T1000 (cell line): ENCODE measurements at regions not wholly inside any gene's neighbourhood (a gene's known extent, or its start where the extent isn't known, plus 50 kb on each side); places are given as distances from the start of the nearest gene placed in this dataset.
"Not testable (repeated sequence)": the region's sequence is repeated elsewhere in the genome, so short reads cannot be mapped to it uniquely, and the experiment has no call there.

Experiments
- DNase-seq: peaks from one replicate; lab custom pipeline; 2025; ENCODE audit warnings: mixed read lengths; lab: John Stamatoyannopoulos, UW

DNA sequence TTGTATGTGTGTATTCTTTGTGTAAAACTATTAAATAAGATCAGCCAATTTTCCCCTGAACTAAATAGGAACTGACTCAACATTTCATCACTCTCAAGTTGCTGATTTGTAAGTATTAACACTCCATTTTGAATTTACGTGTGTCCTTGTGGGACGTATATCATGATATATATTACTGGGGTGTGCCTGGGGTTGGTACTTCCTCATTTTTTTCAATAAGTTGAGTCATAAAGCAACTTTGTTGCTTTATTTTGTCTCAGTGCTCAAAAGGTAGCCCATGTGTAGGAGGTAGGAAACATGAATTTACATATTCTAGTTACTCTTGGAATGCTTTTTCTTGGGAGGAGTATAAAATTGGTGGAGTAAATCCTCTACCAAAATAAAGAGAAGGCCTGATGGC, 193.9 kb upstream of the RAG2 start:
- no peak for DNase-seq

DNA sequence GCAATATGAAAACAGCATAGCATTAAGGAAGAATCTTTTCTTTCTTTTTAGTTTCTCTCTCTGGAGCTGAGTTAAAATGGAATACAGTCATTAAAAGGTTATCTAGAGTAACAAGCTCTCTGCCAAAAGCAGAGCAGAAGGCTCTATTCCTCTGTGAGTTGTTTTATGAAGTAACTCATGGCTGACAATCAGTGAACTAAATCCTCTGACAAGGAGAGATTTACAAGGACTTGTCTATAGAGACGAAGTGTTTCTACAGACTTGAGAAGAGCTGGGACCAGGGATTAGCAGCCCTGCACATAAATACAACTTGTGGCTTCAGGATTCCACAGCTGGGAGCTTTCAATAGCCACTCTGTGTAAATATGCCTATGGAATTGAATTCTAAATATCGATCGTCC, 192.5 kb upstream of the RAG2 start:
- DNase-seq, result no peak

DNA sequence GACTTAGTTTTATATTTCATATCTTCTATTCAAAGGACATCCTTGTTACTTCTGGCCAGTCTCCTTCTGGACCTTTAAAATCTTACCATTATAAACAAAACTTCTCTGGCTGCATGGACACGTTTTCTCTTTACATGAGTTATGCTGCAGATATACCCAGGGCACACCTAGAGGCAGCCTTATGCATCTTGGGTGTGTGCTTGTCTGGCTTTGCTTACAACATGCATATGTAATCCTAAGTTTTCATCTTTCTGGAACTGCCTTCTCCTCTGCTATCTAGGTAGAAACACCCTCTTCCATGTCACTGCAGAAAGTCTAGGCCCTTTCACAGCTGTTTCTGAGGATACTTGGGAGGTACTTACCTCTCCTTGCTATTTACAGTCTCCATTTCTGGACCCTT, 185.8 kb upstream of the RAG2 start:
- no peak for DNase-seq

DNA sequence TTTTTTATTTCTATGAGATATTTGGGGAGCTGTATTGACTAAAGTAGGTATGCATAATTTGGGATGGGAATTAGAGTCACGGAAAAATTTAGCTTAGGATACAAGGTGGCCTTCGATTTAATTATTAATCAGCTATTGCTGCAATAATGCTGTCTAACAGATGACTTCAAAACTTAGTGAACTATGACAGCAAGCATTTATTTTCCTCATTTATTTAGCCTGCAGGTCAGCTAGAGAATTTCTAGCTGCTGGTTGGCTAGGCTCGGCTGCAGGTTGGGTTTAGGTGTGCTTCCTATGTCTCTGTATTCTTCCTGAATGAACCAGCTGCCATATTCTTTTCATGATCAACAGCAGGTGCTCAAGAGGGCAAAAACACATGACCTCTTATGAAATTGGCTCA, 181.8 kb upstream of the RAG2 start:
- no peak for DNase-seq

DNA sequence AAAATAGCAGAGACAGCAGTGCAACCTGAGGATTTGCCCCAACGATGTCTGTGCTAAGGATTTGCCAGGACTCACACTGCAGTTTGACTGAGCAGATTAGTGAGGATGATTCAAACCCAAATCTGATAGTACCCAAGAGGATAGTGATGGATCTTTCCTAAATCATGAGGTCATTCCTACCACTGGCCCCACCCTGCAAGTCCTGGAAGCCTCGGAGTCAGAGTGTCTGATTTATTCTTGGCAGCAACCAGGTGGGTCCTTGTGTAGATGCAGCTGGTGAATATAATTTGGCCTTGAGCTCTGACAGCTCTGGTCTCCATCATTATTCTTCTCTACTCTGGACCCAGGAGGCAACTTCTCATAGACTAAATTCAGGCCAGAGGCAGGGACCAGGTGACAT, 179.3 kb upstream of the RAG2 start:
- DNase-seq, result no peak

DNA sequence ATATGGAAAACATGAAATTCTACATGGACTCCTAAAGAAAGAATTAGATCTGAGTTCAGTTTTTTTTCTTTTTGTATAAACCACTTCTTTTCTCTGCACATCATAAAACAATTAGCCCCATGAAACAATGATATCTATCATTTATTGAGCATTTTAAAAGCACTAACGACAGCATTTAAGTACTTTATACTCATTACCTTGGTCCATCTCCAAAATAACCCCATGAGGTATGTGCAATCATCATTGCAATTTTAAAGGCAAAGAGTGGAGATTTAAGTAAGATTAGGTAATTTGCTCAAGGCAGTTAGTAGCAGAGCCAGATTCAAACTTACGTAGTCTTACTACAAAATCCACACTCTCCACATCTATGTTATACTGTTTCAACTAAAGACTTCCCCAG, 177.7 kb upstream of the RAG2 start:
- DNase-seq, result no peak

DNA sequence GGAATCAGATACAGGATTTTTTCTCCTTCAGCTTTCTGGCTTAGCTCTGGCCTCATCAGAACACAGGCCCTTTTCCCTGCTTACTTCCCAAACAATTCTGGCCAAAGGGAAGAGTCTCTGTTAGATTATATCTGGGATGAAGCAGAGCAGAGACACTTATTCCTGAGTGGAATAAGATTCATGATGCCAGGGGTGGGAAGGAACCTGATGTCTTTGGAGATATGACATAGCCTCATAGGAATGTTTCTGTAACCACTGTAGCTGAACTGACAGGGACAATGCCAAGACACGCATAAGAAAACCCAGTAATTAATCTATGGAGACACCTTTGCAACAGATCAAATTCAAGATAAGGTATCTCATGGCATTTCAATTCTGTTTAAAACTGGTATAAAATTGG, 177.1 kb upstream of the RAG2 start:
- DNase-seq, result peak; percentile 9

DNA sequence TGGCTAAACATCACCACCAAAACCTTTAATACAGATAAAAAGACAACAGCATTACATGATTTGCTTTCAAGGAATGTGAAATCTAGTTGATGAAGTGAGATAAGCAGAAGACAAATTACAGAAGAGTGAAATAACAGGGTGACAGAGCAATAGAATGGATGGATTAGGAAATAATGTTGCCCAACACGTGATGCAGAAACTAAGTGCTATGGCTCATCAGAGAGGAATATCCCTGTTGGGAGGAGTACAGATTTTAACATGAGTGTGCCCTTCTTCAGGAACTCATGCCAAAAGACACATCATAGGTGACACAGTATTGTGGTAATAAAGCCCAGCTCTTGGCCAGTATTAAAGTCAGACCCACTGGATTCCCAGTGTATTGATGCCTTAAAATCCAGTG, 176.6 kb upstream of the RAG2 start:
- DNase-seq, result peak; percentile 26

DNA sequence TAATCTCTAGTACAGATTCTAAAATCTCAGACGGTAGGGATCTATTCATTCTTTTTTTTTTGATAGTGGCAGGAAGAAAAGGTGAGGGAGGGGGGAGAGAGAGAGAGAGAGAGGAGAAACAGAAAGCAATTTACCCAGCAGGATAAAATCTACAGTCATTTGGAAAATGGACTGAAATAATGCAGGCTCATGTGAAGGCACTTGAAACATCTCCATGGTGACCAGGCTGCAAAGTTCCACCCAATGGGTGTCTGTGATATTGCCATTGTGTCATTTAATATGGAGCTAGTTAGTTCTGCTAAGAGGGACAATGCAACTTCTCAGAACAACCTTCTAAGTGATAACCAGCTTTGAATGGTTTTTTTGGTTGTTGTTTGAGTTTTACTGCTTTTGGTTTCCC, 165.2 kb upstream of the RAG2 start:
- no peak for DNase-seq

DNA sequence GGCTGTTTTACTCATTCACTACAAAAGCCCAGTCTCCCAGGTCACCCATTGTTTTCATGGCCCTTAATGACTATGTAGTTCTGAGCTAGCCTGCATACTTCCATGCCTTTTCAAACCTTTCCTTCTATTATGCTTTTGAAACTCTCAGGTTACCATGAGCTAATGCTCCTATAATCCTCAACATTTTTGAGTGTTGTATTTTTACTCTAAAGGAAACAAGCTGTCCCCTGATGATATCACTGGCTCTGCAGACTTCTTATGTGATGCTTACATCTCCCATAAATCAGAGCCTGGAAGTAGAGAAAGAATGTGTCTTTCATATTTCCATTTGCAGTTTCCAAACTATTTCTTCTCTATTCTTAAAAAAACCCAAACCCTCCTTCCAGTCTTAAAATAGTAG, 159.0 kb upstream of the RAG2 start:
- DNase-seq, result no peak

DNA sequence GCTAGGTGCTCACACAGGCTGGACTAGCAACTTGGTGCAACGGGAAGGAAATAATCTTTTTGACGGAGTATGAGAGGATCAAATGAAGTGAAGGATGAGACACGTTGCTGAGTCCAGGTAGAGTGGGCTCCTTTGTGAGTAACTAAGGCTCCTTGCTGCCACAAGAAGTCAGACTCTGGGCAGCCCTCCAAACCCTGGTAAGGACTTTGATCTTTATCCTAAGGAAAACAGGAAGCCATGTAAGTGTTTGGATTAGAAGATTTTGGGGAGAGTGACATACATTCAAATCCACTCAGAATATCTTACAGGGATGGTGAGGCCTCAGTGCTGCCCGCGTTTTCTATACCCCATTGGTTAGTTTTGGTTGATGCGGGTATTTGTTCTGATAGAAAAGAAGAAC, 155.9 kb upstream of the RAG2 start:
- no peak for DNase-seq

DNA sequence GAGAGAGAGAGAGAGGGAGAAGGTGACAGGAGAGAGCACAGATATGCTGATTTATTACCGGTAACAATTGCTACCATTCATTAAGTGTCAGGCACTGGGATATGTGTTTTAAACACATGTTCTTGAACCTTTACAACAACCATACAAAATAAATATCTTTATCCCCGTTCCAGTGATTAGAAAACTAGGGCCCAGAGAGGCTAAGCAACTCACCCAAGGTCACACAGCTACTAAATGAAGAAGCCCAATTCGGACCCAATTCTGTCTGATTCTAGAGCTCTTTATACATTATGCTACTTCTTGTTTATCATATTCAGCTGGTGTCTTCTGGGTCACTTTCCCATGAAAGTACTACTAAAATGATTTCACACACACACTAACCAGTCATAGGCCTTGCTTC, 154.0 kb upstream of the RAG2 start:
- no peak for DNase-seq

DNA sequence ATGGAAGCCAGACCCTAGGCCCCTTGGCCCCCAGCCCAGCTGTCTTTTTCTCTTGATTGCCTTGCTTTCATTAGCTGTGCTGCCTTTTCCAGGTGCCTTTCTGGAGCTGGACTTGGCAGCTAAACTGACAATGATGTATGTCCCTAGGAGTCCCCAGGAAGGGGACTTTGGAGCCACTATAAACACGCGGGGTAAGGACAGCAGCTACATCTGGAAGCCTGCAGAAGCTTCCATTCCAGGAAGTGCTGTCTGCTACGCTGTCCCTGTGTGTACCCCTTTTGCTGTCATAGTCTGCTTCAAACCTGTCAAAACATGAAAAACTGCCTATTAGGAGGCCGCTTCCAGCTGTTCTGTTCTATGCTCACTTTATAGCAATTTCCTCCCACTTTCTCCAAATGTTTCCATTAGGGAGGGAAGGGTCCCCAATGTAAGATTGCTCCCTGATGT, 153.3 kb upstream of the RAG2 start:
- no peak for DNase-seq

DNA sequence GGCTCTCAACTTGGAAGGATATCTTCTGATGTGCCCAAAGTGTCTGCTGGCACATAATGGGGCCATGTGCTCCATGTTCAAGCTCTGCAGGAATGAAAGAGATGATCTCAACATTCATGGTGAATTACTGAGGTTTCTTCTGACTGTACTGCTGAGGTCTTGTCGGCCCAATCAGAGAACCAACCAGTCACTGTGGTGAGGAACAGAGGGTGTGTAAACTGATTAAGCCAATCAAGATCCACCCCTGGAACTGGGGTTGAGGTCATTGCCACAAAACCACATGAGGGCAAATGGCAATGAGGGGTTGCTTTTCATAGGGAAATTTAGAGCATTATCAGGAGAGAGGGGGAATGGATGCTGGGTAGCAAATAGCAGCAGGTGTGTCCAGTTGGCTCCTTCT, 152.3 kb upstream of the RAG2 start:
- no peak for DNase-seq

DNA sequence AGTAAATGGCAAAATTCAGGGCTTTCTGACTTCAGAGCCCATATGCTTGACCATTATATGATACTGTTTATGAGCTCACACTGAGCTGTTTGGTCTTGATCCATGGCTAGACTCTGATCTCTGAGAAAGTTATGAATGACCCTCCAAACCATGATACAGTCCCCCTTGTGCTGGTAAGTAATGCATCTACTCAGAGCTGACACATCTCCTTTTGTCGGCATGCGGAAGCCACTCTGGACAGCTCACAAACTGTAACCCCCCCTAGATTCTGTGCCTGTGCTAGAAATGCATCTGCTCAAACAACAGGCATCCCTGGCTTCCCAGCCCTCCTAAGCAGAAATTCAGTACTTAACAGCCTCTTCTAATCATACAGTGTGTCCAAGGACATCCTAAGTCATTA, 150.8 kb upstream of the RAG2 start:
- DNase-seq, result no peak

DNA sequence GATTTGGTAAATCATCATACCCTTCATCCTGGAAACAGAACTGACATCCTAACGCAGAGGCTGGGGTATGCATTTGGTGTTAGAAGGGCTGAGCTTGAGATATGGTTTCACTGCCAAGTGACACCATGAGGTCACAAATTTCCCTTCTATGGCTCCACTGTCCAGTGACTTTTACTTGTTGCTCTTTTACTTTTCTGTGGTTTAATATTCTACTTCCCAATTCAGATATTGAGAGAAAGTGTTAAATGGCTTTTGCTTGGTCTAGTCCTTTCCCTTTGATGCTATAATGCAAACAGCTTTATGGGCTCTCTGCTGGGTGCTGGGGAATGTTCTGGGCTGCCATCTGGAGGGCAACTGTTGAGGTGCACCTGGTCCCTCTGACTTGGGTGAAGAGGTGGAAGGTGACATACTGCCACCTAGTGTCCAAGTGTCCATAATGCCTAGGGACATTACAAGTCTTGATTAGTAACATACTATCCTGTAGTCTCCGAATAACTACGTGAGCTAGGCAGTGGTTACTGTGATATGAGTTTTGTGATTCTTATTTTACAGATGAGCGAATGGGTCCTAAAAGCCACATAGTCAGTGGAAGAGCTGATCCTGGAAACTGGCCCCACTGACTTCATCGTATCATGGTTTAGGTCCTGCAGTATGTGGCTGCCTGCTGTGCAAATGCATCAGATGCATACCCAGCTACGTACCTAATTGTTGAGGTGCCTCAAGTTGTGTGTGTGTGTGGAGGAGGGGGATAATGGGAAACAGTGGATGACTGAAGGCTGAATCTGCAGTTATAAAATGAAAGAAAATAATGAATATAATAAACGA, 149.1 kb upstream of the RAG2 start:
- DNase-seq, result peak; percentile 84

DNA sequence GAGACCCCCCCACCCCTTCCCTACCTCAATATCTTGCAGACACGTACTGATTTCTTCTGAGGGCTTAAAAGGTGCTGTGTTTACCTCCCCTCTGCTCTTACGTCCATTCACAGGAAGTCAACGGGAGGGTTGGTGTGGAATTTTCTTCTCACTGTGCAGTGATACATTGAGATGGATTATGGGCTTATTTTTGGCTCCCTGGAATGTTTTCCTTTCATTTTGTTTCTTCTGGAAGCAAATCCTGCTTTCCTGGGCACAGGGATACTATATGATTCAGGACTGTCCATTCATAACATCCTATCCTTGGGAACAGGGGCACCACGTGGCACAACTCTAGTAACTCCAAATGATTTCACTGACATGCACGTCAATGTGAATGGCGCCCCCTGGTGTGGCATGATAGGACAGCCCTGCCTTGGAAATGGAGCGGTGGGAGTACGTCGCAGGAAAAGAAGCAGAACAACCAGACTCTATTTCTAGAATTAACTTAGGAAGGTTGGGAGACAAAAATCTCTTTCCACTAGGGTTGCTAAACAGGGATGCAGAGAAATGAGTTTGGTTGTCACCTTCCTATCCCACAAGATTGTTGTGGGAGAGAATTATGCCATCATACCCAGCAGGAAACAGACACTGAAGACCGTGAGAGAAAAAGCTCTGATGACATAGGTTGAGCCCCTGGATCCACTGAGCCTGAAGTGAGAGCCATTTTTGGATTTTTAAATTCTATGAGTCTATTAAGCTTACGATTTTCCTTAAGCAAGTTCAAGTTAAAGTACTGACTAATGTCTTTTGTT, 146.5 kb upstream of the RAG2 start:
- DNase-seq, result no peak

DNA sequence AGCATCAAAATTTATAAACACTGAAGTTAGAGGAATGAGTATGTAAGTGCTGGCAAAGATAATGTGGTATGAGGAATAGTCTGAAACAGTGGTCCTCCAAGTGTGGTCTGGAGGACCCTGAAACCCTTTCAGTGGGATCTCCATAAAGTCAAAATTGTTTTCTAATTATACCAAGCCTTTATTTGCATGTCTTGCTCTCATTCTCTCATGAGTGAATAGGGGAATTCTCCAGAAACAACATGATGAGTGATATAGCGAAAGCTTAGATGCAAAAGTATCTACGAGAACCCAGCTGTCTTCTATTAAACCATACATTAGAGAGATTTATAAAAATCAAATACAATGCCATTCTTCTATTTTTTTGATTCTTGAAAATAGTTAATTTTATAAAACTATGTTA, 145.0 kb upstream of the RAG2 start:
- DNase-seq, result no peak

DNA sequence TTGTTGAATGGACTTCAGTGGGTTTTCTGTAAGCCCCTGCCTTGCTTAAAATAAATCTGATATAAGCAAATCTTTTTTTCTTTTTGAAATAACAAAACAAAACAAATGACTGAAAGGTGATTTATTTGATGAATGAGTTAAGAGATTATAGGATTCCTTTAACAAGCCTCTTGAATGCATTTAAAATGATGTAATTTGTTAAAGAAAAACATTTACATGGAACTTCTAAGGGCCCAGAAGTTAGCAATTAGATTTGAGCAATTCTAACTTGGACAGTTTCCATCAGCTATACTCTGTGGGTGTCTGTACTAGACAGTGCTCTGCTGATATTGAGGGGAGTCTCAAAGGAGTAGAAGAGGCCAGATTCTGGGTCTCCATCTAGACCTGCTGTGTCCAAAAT, 143.5 kb upstream of the RAG2 start:
- DNase-seq, result no peak

DNA sequence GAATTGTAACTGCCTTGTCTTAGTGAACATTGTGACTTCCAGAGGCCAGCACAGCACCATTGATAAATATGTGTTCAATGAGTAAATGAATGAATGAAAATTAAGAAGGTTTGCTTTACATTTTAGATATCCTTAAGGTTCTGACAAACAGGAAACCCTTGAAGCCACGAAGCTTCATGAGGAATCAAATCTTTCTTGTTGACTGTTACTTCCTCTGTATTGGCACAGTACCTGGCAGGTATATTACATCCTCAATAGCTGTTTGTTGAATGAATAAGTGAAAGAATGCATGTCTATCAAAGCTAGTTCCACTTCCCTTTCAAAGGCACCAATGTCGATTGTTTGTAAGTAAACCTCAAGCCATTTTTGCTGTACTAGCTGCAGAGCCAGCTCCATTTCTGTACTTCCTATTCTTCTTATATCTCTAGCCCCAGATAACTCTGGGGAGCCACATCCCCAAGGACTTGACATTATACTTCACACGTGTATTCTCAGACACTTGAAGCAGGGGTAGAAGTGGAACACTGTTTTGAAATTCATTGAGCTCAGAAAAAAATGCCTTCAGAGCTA, 140.3 kb upstream of the RAG2 start:
- no peak for DNase-seq

DNA sequence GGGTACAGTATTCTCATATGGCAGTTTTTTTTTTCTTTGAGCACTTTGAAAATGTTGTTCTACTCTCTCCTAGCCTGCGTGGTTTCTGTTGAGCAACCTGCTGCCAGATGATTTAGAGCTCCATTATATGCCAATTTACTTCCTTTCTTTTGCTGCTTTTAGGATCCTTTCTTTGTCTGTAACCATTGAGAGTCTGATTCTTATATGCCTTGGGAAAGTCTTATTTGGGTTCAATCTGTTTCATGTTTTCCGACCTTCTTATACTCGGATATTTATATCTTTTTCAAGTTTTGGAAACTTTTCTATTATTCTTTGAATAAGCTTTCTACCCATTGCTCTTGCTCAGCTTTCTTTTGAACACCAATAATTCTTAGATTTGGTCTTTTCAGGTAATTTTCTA, 138.1 kb upstream of the RAG2 start:
- DNase-seq, result no peak

DNA sequence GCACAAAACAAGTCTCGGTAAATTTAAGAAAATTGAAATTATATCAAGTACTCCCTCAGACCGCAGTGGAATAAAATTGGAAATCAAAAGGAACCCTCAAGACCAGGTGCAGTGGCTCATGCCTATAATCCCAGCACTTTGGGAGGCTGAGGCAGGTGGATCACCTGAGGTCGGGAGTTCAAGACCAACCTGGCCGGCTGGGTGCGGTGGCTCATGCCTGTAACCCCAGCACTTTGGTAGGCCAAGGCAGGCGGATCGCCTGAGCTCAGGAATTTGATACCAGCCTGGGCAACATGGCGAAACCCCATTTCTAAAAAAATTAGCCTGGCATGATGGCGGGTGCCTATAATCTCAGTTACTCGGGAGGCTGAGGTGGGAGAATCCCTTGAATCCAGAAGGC, 135.7 kb upstream of the RAG2 start:
- not testable (repeated sequence) for DNase-seq

DNA sequence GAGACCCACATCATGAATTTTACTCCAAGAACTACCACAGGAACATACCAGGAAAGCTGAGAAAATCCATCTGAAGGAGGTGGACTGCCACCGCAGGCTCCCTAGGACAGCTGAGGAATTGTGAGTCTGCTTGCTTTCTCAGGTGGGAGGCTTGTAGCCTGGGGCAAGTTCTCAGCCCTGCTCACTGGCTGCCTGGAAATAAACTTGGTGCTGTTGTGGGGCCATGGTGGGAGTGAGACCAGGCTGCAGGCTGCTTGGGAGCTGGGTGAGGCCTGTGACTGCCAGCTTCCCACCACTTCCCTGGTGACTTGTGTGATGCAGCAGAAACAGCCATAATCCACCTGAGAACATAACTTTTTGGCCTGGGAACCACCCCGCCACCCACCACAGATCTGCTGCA, 132.7 kb upstream of the RAG2 start:
- no peak for DNase-seq
